AG04450 (cell line): ENCODE measurements at regions not wholly inside any gene's neighbourhood (a gene's known extent, or its start where the extent isn't known, plus 50 kb on each side); places are given as distances from the start of the nearest gene placed in this dataset.

Experiments used
- CTCF ChIA-PET: fragments of 300-600, 350-600 bp; formaldehyde crosslinking; extraction: SDS; loops from one replicate; lab custom pipeline; 2022; ENCODE audit warnings: antibody characterized with exemption, inconsistent platforms; lab: Charles Lee
- POLR2A ChIA-PET: fragments of 350-600 bp; formaldehyde crosslinking; extraction: SDS; loops from one replicate; lab custom pipeline; 2021; ENCODE audit warnings: antibody characterized with exemption, inconsistent platforms; lab: Yijun Ruan, JAX
- DNase-seq: peaks from one replicate; pipeline ENCODE4 v3.0.0-alpha.2; 2011; ENCODE audit warnings: low read depth, low spot score
- H3K27ac ChIP-seq: one replicate; pipeline ENCODE4 v1.5.1; 2012; ENCODE audit warnings: low read depth, low read length, control low read depth
- H3K27me3 ChIP-seq: one replicate; pipeline ENCODE4 v1.6.0; 2012; ENCODE audit warnings: low read length; ENCODE audit not compliant: control insufficient read depth, insufficient read depth
- H3K4me3 ChIP-seq: 2 replicates; pipeline ENCODE4 v1.5.1; 2011; ENCODE audit warnings: mild to moderate bottlenecking, low read depth, low read length, control low read depth
- H3K9me3 ChIP-seq: 2 replicates; pipeline ENCODE4 v1.5.1; 2012; ENCODE audit warnings: low read length; ENCODE audit not compliant: control insufficient read depth, insufficient read depth
- CTCF ChIP-seq: IDR thresholded peaks from 2 replicates; pipeline ENCODE4 v1.5.1; 2011; ENCODE audit warnings: low read depth, low read length, control low read depth, inconsistent platforms

GRCh38 chr2:22697054-22697788 lies 687.8 kb upstream of the KLHL29 start:
- Histone ChIP-seq H3K27ac (no peak overlapping the region), H3K4me3 (no peak overlapping the region), H3K27me3 (no peaks in the 10 kb centered on the region), H3K9me3 (peaks cover 8% of the 10 kb centered on the region; the same call in 1 of the 2 replicates)
- CTCF ChIA-PET = no interaction called here
- POLR2A ChIA-PET = no interaction called here
- no peak for DNase-seq
- TF ChIP-seq CTCF = no peak

GRCh38 chr2:22701561-22702160 lies 683.3 kb upstream of the KLHL29 start:
- ChIA-PET CTCF (no interaction called here), POLR2A (no interaction called here)
- Histone ChIP-seq H3K9me3 (peaks cover 11% of the 10 kb centered on the region), H3K27me3 (no peaks in the 10 kb centered on the region), H3K4me3 (no peak overlapping the region), H3K27ac (no peak overlapping the region)
- DNase-seq = no peak
- TF ChIP-seq CTCF = no peak

GRCh38 chr2:22703286-22703920 lies 681.6 kb upstream of the KLHL29 start:
- POLR2A ChIA-PET = no interaction called here
- no peak overlapping the region for H3K4me3 ChIP-seq

GRCh38 chr2:22719396-22719795 lies 665.6 kb upstream of the KLHL29 start:
- no peaks in the 10 kb centered on the region for H3K27me3 ChIP-seq
- H3K4me3 ChIP-seq = no peak overlapping the region
- TF ChIP-seq CTCF = no peak
- H3K9me3 ChIP-seq = peaks cover 9% of the 10 kb centered on the region
- no peak for DNase-seq
- CTCF ChIA-PET = no interaction called here
- H3K27ac ChIP-seq = no peak overlapping the region
- POLR2A ChIA-PET = no interaction called here

More at GRCh38 chr2:22703286-22703920, 681.6 kb upstream of the KLHL29 start:
- CTCF ChIA-PET = no interaction called here
- DNase-seq = no peak
- no peak for TF ChIP-seq CTCF
- H3K9me3 ChIP-seq = peaks cover 19% of the 10 kb centered on the region
- no peak overlapping the region for H3K27ac ChIP-seq
- H3K27me3 ChIP-seq = no peaks in the 10 kb centered on the region

GRCh38 chr2:22729466-22729865 lies 655.5 kb upstream of the KLHL29 start:
- H3K9me3 ChIP-seq = peaks cover 3% of the 10 kb centered on the region; the same call in 1 of the 2 replicates
- POLR2A ChIA-PET = no interaction called here
- no peak overlapping the region for H3K4me3 ChIP-seq
- TF ChIP-seq CTCF = no peak
- CTCF ChIA-PET = no interaction called here
- H3K27ac ChIP-seq = no peak overlapping the region
- no peaks in the 10 kb centered on the region for H3K27me3 ChIP-seq
- no peak for DNase-seq
